ENCODE measurements at regions not wholly inside any gene's neighbourhood (a gene's known extent, or its start where the extent isn't known, plus 50 kb on each side); places are given as distances from the start of the nearest gene placed in this dataset.

DNA sequence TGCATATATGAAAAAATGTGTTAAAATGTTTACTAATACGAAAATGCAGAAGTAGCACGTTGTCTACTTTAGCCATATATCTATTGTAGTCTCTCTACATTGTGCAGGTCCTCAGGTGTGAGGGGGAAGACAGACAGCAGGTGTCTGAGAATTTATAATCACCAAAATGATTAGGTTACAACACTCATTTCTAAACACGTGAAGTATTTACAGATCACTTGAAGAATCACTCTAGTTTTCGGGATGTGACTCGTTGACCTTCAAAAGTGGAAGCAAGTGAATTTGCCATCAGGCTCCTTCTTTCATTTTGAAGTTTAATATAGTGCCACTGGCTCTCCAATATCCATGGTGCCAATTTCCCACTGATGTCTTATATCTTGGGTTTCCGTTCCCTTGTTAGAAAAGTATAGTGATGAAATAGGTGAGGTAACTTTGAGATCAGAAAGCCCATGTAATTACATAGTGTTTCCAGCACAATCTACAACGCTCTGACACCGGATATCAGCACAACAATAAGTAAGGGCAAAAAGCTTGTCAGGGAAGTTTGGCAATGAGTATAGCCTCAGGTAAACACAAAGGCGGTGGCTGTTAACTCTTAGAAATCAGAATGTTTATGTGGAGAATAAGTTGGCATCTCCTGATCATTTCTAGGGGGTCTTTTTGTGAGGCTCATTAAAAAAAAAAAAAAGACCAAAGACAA is 57.5 kb upstream of the SP4 start:
- DNase-seq = no peak

DNA sequence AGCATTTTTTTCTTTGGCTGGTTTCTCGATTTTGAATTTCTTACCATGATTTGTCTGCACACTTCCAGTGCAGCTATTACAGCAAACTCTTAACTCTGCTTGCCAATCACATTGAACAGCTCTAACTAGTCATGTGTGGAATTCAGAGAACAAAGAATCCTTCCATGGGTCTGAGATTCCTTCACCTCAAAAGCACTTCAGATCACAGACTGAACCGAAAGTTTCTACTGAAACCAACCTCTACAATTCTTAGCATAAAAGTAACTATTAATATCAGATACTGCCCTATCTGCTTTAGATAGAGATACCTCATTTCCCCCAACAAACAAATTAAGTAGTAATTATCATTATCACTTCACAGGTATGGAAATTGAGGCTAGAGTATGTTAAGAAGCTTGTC is 56.5 kb upstream of the SP4 start:
- no peak for DNase-seq

DNA sequence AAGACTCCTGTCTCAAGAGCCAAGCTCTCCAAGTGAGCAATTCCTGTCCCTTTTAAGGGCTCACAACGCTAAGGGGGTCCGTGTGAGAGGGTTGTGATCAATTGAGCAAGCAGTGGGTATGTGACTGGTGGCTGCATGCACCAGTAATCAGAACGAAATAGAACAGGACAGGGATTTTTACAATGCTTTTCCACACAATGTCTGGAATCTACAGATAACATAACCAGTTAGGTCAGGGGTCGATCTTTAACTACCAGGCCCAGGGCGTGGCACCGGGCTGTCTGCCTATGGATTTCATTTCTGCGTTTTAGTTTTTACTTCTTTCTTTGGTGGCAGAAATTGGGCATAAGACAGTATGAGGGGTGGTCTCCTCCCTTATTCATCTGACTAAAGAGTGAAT is 54.9 kb upstream of the SP4 start:
- DNase-seq = no peak

DNA sequence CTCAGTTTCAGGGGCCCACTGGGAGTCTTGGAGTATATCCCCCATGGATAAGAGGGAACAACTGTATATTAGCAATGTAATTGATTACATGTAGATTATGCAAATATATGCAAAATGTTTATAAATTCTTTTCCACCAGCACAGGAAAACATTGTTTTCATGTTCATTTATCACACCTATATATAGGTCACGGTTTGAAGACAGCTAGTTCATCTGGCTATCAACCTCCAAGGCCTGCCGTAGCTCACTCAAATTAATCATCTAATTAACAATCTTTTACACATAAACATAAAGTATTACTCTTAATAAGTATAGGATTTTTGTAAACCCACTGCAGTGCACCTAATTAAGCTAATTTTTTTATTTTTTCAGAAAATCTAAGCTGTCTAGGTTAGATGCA is 53.7 kb upstream of the SP4 start:
- no peak for DNase-seq

DNA sequence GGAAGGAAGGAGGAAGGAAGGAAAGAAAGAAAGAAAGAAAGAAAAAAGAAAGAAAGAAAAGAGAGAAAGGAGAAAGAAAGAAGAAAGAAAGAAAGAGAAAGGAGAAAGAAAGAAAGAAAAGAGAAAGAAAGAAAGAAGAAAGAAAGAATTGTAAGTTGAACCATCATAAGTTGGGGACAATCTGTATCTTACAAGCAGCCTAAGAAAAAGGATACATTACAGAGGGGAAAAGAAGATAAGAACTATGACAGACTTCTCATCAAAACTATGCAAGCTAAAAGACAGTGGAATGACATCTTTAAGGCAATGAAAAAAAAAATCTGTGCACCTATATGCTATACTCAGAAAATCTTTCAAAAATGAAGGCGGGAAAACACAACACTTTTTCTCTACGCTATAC is 50.3 kb upstream of the SP4 start:
- no peak for DNase-seq
